ENCODE measurements at regions not wholly inside any gene's neighbourhood (a gene's known extent, or its start where the extent isn't known, plus 50 kb on each side); places are given as distances from the start of the nearest gene placed in this dataset.
A peak's percentile ranks its signal among the peaks of the same experiment; 100 is the strongest.

DNA sequence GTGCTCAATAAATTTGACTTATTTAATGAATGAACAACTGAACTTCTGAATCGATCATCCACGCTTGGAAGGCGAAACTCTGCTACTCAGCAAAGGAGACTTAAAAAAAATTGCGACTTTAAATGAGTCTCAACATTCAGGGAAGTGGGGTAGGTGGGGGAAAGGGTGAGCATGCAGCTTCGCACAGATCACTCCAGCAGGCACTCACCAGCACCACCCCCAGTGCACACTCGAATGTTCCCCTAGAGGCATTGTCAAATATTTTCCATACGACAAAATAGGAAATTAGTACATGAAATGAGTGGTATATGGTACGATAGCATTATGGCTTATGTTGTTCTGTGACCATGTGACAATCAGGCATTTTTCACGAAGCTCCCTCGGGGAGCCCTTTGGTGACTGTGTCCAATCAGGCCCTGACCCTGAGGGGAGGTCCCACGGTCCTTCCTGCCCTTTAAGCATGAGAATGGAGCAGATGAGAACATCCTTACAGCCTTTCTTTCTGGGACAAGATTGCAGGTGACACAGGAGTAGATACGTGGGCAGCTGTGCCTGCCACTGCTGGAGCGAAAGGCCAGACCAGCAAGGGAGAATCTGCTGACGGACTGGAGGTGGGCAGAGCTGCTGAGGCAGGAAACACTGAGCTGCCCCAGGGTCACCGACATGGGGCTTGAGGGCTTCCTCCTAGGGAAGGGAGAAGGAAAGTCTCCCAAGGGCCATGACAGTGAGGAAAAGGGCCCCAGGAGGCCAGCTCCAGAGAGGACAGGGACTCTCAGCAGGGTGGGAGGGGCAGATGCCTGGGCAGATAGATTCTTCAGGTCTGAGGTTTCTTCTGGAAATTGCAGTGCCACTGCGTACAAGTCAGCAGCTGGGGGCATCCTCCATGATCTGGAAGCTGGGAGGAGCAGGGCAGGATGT is 101.3 kb upstream of the ID2 start:
- no peak overlapping the region for H3K4me3 Mint-ChIP-seq
- H3K9me3 Mint-ChIP-seq: no peaks in the 10 kb centered on the region
- peaks cover 43% of the 10 kb centered on the region for H3K4me1 Mint-ChIP-seq (ENCODE audit: low read depth)
- H3K27ac Mint-ChIP-seq: peak overlapping the region; percentile 44
- intact Hi-C loops (cut with micrococcal nuclease): no loop called here
- peaks cover 22% of the 10 kb centered on the region for H3K27me3 Mint-ChIP-seq (ENCODE audit: low read depth)
- no peaks in the 10 kb centered on the region for H3K36me3 Mint-ChIP-seq (ENCODE audit: low read depth)
- CTCF ChIA-PET: interaction anchor here (0.6 kb wide), 1 partner anchor 137 kb away, joined by 3 read pairs; no protein-coding TSS in a partner anchor
- DNase-seq: peak; percentile 25

DNA sequence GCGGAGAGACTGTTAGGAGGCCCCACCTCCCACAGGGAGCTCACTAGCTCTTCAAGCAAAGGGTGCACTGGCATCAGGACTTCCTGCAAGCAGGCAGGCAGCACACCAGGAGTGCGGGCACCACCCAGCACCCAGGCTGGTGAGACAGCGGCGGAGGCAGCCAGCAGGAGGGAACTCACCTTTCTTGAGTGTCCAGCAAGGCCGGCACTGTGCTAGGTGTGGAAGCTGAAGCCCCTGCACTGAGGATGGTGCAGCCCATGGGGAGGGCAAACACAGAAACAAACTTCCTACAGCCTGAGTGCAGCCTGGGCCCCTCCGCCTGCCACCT is 100.7 kb upstream of the ID2 start:
- DNase-seq: no peak
- CTCF ChIA-PET: no interaction called here
- Mint-ChIP-seq H3K4me3 (no peak overlapping the region), H3K36me3 (ENCODE audit: low read depth) (no peaks in the 10 kb centered on the region), H3K9me3 (no peaks in the 10 kb centered on the region), H3K27ac (no peak overlapping the region), H3K4me1 (ENCODE audit: low read depth) (peaks cover 43% of the 10 kb centered on the region), H3K27me3 (ENCODE audit: low read depth) (peaks cover 20% of the 10 kb centered on the region)
- intact Hi-C loops (cut with micrococcal nuclease): no loop called here

DNA sequence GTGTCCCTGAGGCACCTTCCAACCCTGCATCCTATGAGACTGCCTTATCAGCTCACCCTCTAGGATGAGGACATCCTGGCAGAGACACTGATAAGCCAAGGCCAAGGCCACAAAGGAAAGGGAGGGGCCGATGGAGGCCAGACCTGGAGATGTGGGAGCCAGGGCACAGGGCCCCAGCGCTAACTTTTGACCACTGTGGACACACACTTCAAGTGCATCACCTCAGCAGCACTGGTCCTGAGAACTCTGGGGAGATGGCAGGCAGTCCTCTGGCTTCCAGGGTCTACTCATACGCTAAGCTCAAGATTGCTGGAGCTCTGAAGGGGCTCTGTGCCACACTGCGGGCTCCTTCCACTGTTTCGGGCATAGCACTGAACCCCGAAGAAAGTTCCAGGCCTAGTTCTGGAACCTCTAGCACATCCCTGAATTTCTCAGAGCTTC is 100.2 kb upstream of the ID2 start:
- no peak overlapping the region for H3K4me3 Mint-ChIP-seq
- H3K27ac Mint-ChIP-seq: no peak overlapping the region
- peaks cover 19% of the 10 kb centered on the region for H3K27me3 Mint-ChIP-seq (ENCODE audit: low read depth)
- no peak for DNase-seq
- intact Hi-C loops (cut with micrococcal nuclease): no loop called here
- no peaks in the 10 kb centered on the region for H3K36me3 Mint-ChIP-seq (ENCODE audit: low read depth)
- no peaks in the 10 kb centered on the region for H3K9me3 Mint-ChIP-seq
- CTCF ChIA-PET: no interaction called here
- H3K4me1 Mint-ChIP-seq (ENCODE audit: low read depth): peaks cover 40% of the 10 kb centered on the region

DNA sequence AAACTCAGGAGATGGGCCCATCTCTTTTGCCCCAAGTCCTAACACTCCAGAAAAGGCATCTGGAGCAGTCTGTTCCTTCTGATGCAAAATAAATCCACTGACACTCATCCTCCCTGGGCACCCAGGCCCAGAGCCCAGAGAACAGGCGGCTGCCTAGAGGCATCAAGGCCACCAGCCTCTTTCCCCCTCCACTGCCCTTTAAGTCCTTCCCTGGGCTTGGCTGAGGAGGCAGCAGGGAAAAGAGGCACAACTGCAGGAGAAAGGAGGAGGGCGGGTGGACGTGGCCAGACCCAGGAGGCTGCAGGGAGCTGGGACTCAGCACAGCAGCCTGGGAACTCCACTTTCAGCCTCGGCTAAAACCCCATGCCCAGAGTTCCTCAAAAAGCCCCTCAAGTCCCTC is 99.7 kb upstream of the ID2 start:
- Mint-ChIP-seq H3K27ac (no peak overlapping the region), H3K9me3 (no peaks in the 10 kb centered on the region), H3K4me1 (ENCODE audit: low read depth) (peaks cover 34% of the 10 kb centered on the region), H3K36me3 (ENCODE audit: low read depth) (no peaks in the 10 kb centered on the region), H3K4me3 (no peak overlapping the region), H3K27me3 (ENCODE audit: low read depth) (peaks cover 19% of the 10 kb centered on the region)
- CTCF ChIA-PET: no interaction called here
- intact Hi-C loops (cut with micrococcal nuclease): no loop called here
- DNase-seq: no peak

DNA sequence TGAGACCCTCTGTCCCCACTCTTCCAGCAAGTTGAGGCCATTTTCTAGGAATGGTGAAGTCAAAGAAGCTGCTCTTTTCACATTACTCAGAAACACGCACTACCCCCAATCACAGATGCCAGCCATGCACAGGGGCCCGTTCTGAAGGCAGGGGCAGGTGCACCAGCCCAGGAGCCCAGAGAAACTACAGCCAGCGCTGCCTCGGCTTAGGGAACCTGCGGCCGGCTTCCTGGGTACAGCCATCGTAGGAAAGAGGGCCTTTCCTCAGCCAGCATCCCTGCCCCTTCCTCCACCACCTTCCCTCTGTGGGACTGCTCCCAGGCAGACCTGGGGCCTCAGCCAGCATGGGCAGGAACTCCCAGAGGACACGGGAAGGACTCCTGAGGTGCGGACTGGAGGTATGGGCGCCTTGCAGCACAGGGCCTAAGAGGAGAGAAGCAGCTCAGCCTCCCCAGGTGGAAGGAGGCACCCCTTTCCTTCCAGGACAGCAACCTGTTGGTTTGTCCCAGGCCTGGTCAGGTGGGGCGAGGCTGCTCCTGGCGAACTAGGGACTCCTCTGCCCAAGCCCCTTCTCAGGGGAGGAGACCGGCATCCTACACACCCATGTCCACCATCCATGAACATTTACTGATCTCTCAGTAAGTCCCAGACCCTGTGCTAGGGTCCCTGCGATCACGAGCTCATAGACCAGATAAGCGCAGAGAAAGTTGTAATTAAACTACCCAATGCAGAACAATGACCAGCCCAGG is 99.0 kb upstream of the ID2 start:
- intact Hi-C loops (cut with micrococcal nuclease): no loop called here
- no peak overlapping the region for H3K4me3 Mint-ChIP-seq
- peaks cover 30% of the 10 kb centered on the region for H3K4me1 Mint-ChIP-seq (ENCODE audit: low read depth)
- no peaks in the 10 kb centered on the region for H3K9me3 Mint-ChIP-seq
- DNase-seq: no peak
- peaks cover 21% of the 10 kb centered on the region for H3K27me3 Mint-ChIP-seq (ENCODE audit: low read depth)
- CTCF ChIA-PET: no interaction called here
- H3K27ac Mint-ChIP-seq: no peak overlapping the region
- H3K36me3 Mint-ChIP-seq (ENCODE audit: low read depth): no peaks in the 10 kb centered on the region

DNA sequence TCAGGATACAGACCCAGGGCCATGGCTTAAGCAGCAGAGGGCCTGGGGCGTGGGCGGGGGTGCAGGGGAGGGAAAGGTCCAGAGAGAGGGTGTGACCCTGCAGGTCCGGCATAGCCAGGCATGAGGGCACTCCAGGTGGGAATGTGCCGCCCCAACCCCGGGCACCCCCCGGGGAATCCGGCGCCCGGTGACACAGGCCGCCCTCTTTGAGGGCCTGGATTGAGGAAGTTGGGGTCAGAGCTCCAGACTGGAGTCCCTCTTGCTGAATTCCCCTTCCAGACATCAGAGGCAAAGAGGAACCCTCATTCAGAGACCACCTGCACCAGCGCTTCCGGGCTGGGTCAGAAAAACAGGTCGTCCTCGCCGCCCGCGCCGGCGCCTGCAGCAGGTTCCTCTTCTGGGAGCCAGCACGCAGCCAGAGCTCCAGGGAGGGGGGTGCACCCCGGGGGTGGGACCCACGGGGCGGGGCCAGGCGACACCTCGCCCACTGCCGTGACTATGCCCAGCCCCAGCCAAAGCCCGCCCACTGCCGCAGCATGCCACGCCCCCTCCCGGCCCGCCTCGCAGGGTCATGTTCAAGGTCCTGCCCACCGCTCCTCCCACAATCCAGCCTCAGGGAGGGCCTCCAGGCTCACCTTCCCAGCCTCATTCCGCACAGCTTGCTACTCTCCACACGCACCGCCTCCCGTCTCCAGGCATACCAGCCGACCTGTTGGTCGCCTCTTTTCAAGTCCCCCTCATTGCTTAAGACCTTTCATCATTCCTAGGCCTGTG is 98.3 kb upstream of the ID2 start:
- Mint-ChIP-seq H3K9me3 (no peaks in the 10 kb centered on the region), H3K27ac (no peak overlapping the region), H3K4me1 (ENCODE audit: low read depth) (peaks cover 30% of the 10 kb centered on the region), H3K36me3 (ENCODE audit: low read depth) (no peaks in the 10 kb centered on the region), H3K27me3 (ENCODE audit: low read depth) (peaks cover 21% of the 10 kb centered on the region), H3K4me3 (peak overlapping the region; percentile 56)
- intact Hi-C loops (cut with micrococcal nuclease): no loop called here
- CTCF ChIA-PET: no interaction called here
- DNase-seq: peak; percentile 84

DNA sequence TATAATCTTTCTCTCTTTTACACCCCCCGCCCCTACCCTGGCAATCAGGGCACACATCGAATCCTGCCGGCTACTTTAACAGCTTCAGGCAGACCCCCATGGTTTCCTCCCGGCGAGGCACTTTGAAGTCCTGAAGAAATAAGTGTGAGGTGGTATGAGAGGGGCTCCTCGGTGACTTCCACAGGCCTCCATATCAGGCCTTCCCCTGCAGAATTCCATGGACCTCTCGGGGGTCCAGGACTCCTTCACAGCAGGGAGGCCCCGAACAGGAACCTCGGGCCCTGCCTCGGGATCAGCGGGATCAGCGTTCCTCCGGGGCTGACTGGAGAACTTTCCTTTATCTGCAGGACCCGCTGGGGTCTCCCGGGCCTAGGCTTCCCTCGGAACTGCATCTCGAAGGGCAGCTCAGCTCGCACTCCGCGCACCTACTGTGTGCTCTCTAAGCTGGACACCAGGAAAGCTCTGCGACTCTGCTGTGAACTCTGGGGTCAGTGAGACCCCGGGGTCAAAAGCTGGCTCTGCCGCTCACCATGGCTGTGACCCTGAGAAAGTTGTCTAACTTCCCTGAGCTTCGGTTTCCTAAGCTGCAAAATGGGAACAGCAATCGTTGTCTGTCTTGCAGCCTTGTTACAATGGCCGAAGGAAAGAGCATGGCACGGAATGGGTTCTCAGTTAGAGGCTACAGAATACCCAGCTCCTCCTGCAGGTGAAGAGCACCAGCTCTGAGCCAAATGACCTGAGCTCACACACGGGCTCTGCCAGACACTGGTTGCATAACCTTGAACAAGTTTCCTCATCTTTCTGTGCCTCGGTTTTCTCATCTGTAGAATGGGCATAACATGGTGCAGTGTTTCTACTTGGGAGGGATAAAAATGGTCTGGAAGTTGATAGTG is 97.4 kb upstream of the ID2 start:
- intact Hi-C loops (cut with micrococcal nuclease): no loop called here
- CTCF ChIA-PET: interaction anchor here (0.7 kb wide), 1 partner anchor 38 kb away, joined by 3 read pairs; no protein-coding TSS in a partner anchor
- H3K27ac Mint-ChIP-seq: no peak overlapping the region
- peak overlapping the region; percentile 56 for H3K4me3 Mint-ChIP-seq
- H3K27me3 Mint-ChIP-seq (ENCODE audit: low read depth): peaks cover 23% of the 10 kb centered on the region
- no peaks in the 10 kb centered on the region for H3K36me3 Mint-ChIP-seq (ENCODE audit: low read depth)
- H3K4me1 Mint-ChIP-seq (ENCODE audit: low read depth): peaks cover 30% of the 10 kb centered on the region
- DNase-seq: no peak
- no peaks in the 10 kb centered on the region for H3K9me3 Mint-ChIP-seq

DNA sequence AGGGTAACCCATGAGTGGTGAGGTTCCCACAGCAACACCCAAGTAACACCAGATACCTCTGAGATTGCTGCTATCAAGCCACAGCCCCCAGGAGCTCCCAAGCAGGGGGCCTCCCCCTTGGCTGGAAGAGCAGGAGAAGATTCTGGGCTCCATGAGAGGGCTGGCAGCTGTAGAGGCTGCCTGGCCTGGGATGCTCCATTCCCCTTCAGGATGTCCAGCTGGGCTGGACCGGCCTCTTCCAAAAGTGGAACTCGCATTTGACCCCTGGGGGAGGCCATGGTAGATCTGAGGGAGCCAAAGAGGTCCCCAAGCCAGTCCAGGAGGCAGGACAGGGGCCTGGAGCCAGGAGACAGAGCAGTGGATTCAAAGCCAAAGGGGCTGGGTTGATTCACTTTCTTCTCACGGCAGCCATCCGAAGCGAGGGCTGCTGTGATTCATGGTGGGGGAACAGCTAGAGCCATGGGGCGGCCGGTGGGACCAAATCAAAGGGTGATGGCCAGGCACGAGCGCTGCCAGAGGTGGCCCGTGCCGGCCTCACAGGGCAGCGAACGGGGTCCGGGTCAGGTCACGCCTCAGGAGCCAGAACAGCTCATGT is 95.3 kb upstream of the ID2 start:
- peaks cover 23% of the 10 kb centered on the region for H3K27me3 Mint-ChIP-seq (ENCODE audit: low read depth)
- H3K4me1 Mint-ChIP-seq (ENCODE audit: low read depth): peaks cover 18% of the 10 kb centered on the region
- no peaks in the 10 kb centered on the region for H3K9me3 Mint-ChIP-seq
- H3K36me3 Mint-ChIP-seq (ENCODE audit: low read depth): no peaks in the 10 kb centered on the region
- no peak overlapping the region for H3K4me3 Mint-ChIP-seq
- CTCF ChIA-PET: interaction anchor here (0.6 to 1.2 kb wide), 3 partner anchors 33 to 72 kb away, joined by 3 to 5 read pairs (median 4); no protein-coding TSS in a partner anchor
- intact Hi-C loops (cut with micrococcal nuclease): loop anchor here (1.0 to 2.0 kb wide), 2 partner anchors 10 to 72 kb away; no protein-coding TSS in a partner anchor
- DNase-seq: no peak
- peak overlapping the region; percentile 77 for H3K27ac Mint-ChIP-seq

DNA sequence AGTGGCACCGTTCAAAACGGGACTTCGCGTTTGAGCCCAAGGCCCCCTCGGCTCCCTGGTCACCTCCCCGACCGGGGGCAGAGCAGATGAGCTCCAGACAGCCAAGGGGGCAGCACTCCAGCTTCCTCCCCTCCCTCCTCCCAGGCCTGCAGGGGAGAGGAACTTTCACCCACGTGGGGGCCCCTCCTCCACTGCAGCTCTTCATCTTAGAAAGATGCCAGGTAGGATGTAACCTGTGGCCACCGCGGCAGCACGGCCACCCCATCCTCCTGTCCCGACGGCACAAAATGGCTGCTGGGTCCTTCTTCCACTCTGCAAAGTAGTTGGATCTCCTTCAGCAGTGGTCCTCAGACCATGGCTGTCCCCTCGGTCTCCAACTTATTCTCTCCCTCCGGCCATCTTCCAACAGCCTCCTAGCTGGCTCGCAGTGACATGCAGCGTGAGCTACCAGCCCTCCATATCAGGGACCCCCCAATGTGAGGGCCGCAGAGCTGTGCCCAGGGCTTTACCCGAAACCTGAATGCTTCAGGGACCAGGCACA is 94.5 kb upstream of the ID2 start:
- H3K4me1 Mint-ChIP-seq (ENCODE audit: low read depth): peaks cover 18% of the 10 kb centered on the region
- CTCF ChIA-PET: interaction anchor here (1.2 kb wide), 1 partner anchor 41 kb away, joined by 3 read pairs; no protein-coding TSS in a partner anchor
- peaks cover 21% of the 10 kb centered on the region for H3K27me3 Mint-ChIP-seq (ENCODE audit: low read depth)
- no peaks in the 10 kb centered on the region for H3K9me3 Mint-ChIP-seq
- no peaks in the 10 kb centered on the region for H3K36me3 Mint-ChIP-seq (ENCODE audit: low read depth)
- H3K4me3 Mint-ChIP-seq: no peak overlapping the region
- no peak for DNase-seq
- intact Hi-C loops (cut with micrococcal nuclease): loop anchor here (2.0 kb wide), 1 partner anchor 73 kb away; no protein-coding TSS in a partner anchor
- H3K27ac Mint-ChIP-seq: no peak overlapping the region

DNA sequence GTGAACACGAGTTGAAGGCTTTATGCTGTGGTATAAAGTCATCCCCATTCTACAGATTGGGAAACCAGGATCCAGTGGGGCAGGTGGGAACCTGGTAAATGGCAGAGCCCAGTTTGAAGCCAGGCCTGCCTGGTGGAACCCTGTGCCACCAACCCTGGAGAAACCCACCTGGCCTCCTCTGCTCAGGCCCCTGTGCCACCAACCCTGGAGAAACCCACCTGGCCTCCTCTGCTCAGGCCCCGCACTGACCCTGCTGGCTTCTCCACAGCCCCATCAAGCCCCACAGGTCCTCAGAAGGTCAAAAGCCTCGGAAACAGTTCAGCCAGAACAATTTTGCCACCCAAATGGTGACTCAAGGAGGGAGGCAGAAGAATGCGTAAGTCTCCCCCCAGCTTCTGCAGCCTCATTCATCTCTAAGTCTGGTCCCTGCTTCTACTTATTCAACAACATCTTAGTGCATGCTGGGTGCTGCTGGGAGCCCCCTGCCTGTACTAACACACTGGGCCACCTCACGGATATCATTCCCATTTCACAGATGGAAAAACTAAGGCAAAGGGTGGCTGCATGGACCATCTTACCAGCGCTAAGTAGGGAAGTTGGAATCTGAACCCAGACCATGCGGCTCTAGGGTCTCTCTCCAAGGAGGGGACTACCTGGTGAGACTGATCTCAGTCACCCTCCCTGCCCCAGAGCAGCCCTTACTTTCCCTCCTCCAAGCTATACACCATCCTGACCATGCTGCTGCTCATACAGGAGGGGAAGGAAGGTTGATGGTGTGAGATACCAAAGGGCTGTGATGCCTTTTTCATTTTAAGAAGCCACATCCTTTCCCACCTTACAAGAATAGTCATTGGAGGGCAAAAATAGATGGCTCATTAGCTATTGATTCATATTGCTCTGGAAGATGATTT is 93.7 kb upstream of the ID2 start:
- DNase-seq: no peak
- Mint-ChIP-seq H3K36me3 (ENCODE audit: low read depth) (no peaks in the 10 kb centered on the region), H3K27ac (no peak overlapping the region), H3K27me3 (ENCODE audit: low read depth) (peaks cover 17% of the 10 kb centered on the region), H3K4me1 (ENCODE audit: low read depth) (peaks cover 15% of the 10 kb centered on the region), H3K9me3 (no peaks in the 10 kb centered on the region), H3K4me3 (no peak overlapping the region)
- CTCF ChIA-PET: no interaction called here
- intact Hi-C loops (cut with micrococcal nuclease): loop anchor here (2.0 kb wide), 1 partner anchor 73 kb away; no protein-coding TSS in a partner anchor

Data from activated naive CD4-positive, alpha-beta T cell treated with anti-CD3 and anti-CD28 coated beads for 36 hours (primary cell).